B cell (primary cell): ENCODE measurements at regions not wholly inside any gene's neighbourhood (a gene's known extent, or its start where the extent isn't known, plus 50 kb on each side); places are given as distances from the start of the nearest gene placed in this dataset.

ENCODE experiments used
- CTCF ChIP-seq: fragments of 200-600 bp; IDR thresholded peaks from one replicate; pipeline ENCODE4 v1.8.0; 2022; ENCODE audit warnings: antibody characterized with exemption, mild to moderate bottlenecking
- EZH2 ChIP-seq: IDR thresholded peaks from 2 replicates; pipeline ENCODE4 v1.6.1; 2012; ENCODE audit warnings: borderline replicate concordance, low read depth, mild to moderate bottlenecking, moderate library complexity, low read length; ENCODE audit not compliant: insufficient read depth, poor library complexity, severe bottlenecking

GRCh38 chr14:25113394-25113793, 63.4 kb upstream of the STXBP6 start:
- TF ChIP-seq EZH2 (no peak), CTCF (no peak)
